GM12878 (cell line): ENCODE measurements at regions not wholly inside any gene's neighbourhood (a gene's known extent, or its start where the extent isn't known, plus 50 kb on each side); places are given as distances from the start of the nearest gene placed in this dataset.

Experiments used
- ATAC-seq: fragments of 200-7000 bp; cut with Tn5 transposase; 3 replicates; pipeline ENCODE4 v1.9.1; 2020; ENCODE audit warnings: mild to moderate bottlenecking, moderate library complexity
- BruUV-seq: library from RNA; stranded (reverse); fragments of 400-500 nt; replicated peaks from 2 replicates; lab custom pipeline; 2021; lab: Mats Ljungman, UMichigan
- CTCF ChIA-PET: fragments of 300-600 bp; sonication (Branson Sonifier 250); formaldehyde crosslinking; extraction: SDS; loops from one replicate; lab custom pipeline; 2021; ENCODE audit warnings: inconsistent platforms; lab: Yijun Ruan, JAX
- POLR2A ChIA-PET: fragments of 350-600 bp; formaldehyde crosslinking; extraction: SDS; loops from one replicate; lab custom pipeline; 2021; ENCODE audit warnings: inconsistent platforms; lab: Charles Lee
- RAD21 ChIA-PET: fragments of 300-600 bp; sonication (Branson Sonifier 250); formaldehyde crosslinking; loops from one replicate; lab custom pipeline; 2023; ENCODE audit warnings: antibody characterized with exemption; ENCODE audit not compliant: unreplicated experiment; lab: Charles Lee
- SMC1A ChIA-PET: fragments of 300-600 bp; sonication (Branson Sonifier 250); formaldehyde crosslinking; loops from one replicate; lab custom pipeline; 2023; ENCODE audit not compliant: unreplicated experiment, uncharacterized antibody; lab: Charles Lee
- DNase-seq: peaks from one replicate; pipeline ENCODE4 v3.0.0-alpha.2; 2011; ENCODE audit warnings: low read depth, low spot score
- FAIRE-seq: peaks from 3 replicates; lab custom pipeline; 2011; peaks lifted over from hg19 to GRCh38; lab: Jason Lieb, UNC
- H2AFZ ChIP-seq: 2 replicates; pipeline ENCODE4 v1.6.0; 2011; ENCODE audit warnings: low read depth, low read length, control low read depth; ENCODE audit not compliant: control insufficient read depth
- H3K27ac ChIP-seq: 2 replicates; pipeline ENCODE4 v1.5.1; 2011; ENCODE audit warnings: control low read depth; ENCODE audit not compliant: control insufficient read depth, insufficient read depth
- H3K27me3 ChIP-seq, 2 experiments: replicated peaks in 1 of 2; 2 replicates each; pipeline versions ENCODE4 v1.6.0 to v1.6.1; 2011; ENCODE audit warnings: low read length in 1 of 2; ENCODE audit not compliant: control insufficient read depth in 2 of 2, insufficient read depth in 2 of 2
- H3K36me3 ChIP-seq, 2 experiments: 2 replicates each; pipeline ENCODE4 v1.5.1; 2011; ENCODE audit warnings: low read length in 1 of 2; ENCODE audit not compliant: control insufficient read depth in 2 of 2, insufficient read depth in 2 of 2
- H3K4me1 ChIP-seq: 2 replicates; pipeline ENCODE4 v1.6.1; 2011; ENCODE audit warnings: mild to moderate bottlenecking, low read length, moderate library complexity, mixed read lengths; ENCODE audit not compliant: control insufficient read depth, insufficient read depth
- H3K4me2 ChIP-seq: 2 replicates; pipeline ENCODE4 v1.6.0; 2011; ENCODE audit warnings: control low read depth; ENCODE audit not compliant: control insufficient read depth, insufficient read depth
- H3K4me3 ChIP-seq: fragments of 200-600 bp; sonication (generic); 2 replicates; pipeline ENCODE4 v1.5.1; 2016
- H3K79me2 ChIP-seq: 2 replicates; pipeline ENCODE4 v1.6.0; 2011; ENCODE audit warnings: low read length; ENCODE audit not compliant: control insufficient read depth, insufficient read depth
- H3K9ac ChIP-seq: 2 replicates; pipeline ENCODE4 v1.8.0; 2011; ENCODE audit warnings: low read length, control low read depth, mixed read lengths; ENCODE audit not compliant: control insufficient read depth, insufficient read depth
- H3K9me3 ChIP-seq: replicated peaks from 3 replicates; pipeline ENCODE4 v1.5.1; 2011; ENCODE audit warnings: mild to moderate bottlenecking, low read length; ENCODE audit not compliant: control insufficient read depth, insufficient read depth
- H4K20me1 ChIP-seq: 2 replicates; pipeline ENCODE4 v1.6.0; 2011; ENCODE audit not compliant: control insufficient read depth, insufficient read depth
- CBX5 ChIP-seq: sonication (generic); IDR thresholded peaks from 2 replicates; pipeline ENCODE4 v1.6.1; 2016; ENCODE audit warnings: low read depth, moderate library complexity, mild to moderate bottlenecking, inconsistent platforms
- IKZF1 ChIP-seq: fragments of 450-650 bp; conservative IDR thresholded peaks from 2 replicates; pipeline ENCODE4 v1.6.1; 2017; ENCODE audit warnings: antibody characterized with exemption, mild to moderate bottlenecking
- RAD21 ChIP-seq: IDR thresholded peaks from 2 replicates; pipeline ENCODE4 v1.6.1; 2011; ENCODE audit warnings: mild to moderate bottlenecking, low read depth, low read length, moderate library complexity; ENCODE audit not compliant: insufficient read depth
- RUNX3 ChIP-seq: IDR thresholded peaks from 2 replicates; pipeline ENCODE4 v1.6.1; 2012; ENCODE audit warnings: low read length, inconsistent platforms
- SMC3 ChIP-seq: IDR thresholded peaks from 2 replicates; pipeline ENCODE4 v1.6.1; 2011; ENCODE audit warnings: low read length, improper control_type of control experiment, borderline replicate concordance
- YY1 ChIP-seq: IDR thresholded peaks from 2 replicates; pipeline ENCODE4 v1.6.1; 2011; ENCODE audit warnings: low read depth, mild to moderate bottlenecking, low read length
- ZNF384 ChIP-seq: IDR thresholded peaks from 2 replicates; pipeline ENCODE4 v1.6.1; 2012; ENCODE audit warnings: low read depth, mild to moderate bottlenecking, low read length, improper control_type of control experiment, borderline replicate concordance
- WGBS: methylation state at CpG from one replicate; pipeline ENCODE4 v1.1.6; 2016; ENCODE audit warnings: low lambda C conversion rate; ENCODE audit not compliant: insufficient replicate concordance, insufficient coverage; ENCODE audit errors: missing lambda C conversion rate; 5-methylcytosine and 5-hydroxymethylcytosine counted together
- in situ Hi-C: fragments of 300-500 bp; cut with MboI; formaldehyde crosslinking; loops from 9 replicates; pipeline ENCODE4 v1.14.3; 2018; ENCODE audit warnings: mixed read lengths
- intact Hi-C: fragments of 100-400 bp; cut with micrococcal nuclease; formaldehyde crosslinking; loops from one replicate; pipeline ENCODE4 v1.14.2; 2022; ENCODE audit not compliant: unreplicated experiment
- TF ChIP-seq, protein P1 (sequence below): fragments of 150-350 bp; IDR thresholded peaks from 2 replicates; pipeline ENCODE4 v1.6.1; 2014; ENCODE audit warnings: mild to moderate bottlenecking, low read depth, low read length
- TF ChIP-seq, protein P2 (sequence below), 3 experiments: IDR thresholded peaks in 2 of 3; conservative IDR thresholded peaks in 1 of 3; 2 replicates each; pipeline ENCODE4 v1.5.1; 2011; ENCODE audit warnings: low read depth in 3 of 3, low read length in 3 of 3, mild to moderate bottlenecking in 3 of 3, control low read depth in 2 of 3, moderate library complexity in 2 of 3, inconsistent platforms in 1 of 3, mixed read lengths in 1 of 3; ENCODE audit not compliant: control insufficient read depth in 2 of 3, insufficient read depth in 1 of 3; ENCODE audit errors: extremely low read depth in 1 of 3

DNA sequence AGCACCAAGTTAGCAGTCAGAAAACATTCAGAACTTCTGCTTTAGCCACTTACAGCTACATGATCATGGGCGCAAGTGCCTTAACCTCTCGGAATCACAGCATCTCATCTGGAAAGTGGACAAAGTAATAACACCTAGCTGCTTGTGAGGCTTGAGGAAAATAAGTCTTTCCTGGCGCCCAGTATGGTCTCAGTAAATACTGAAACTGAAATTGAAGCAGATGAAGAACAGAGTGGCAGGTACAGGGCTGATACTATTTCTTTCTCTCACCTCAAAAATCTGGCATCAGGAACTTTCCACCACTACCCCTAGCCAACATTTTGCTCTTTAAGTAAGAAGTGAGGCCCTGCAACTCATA, 129.7 kb upstream of the FUT8 start (continued):
- TF ChIP-seq, protein P1, sequence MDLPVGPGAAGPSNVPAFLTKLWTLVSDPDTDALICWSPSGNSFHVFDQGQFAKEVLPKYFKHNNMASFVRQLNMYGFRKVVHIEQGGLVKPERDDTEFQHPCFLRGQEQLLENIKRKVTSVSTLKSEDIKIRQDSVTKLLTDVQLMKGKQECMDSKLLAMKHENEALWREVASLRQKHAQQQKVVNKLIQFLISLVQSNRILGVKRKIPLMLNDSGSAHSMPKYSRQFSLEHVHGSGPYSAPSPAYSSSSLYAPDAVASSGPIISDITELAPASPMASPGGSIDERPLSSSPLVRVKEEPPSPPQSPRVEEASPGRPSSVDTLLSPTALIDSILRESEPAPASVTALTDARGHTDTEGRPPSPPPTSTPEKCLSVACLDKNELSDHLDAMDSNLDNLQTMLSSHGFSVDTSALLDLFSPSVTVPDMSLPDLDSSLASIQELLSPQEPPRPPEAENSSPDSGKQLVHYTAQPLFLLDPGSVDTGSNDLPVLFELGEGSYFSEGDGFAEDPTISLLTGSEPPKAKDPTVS: no peak
- TF ChIP-seq CBX5: peak; percentile 24; the same call in 1 of the 2 replicates

DNA sequence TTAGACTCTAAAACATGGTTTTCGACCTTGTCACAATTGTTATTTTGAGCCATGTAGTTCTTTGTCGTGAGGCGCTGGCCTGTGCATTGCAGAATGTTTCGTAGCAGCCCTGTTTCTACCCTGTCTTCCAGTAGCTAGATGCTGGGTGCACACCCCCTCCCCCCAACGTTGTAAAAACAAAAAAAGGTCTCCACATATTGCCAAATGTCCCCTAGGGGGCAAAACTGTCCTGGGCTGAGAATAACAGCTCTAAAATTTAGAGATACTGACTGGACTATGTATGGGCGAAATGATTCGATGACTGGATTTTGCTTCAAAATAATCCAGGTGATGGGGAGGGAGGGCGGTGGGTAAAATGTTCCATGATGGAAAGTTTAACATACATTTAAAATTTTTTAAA, 126.1 kb upstream of the FUT8 start:
- ATAC-seq (peak; percentile 55), DNase-seq (no peak), FAIRE-seq (no peak)
- no peaks in the 10 kb centered on the region for H3K9me3 ChIP-seq
- no peaks in the 10 kb centered on the region for H3K36me3 ChIP-seq
- peaks cover 78% of the 10 kb centered on the region for H3K4me1 ChIP-seq
- in situ Hi-C loops (loop anchor here (10.0 kb wide), 1 partner anchor 122 kb away; no protein-coding TSS in a partner anchor), intact Hi-C loops (loop anchor here (1.0 to 10.0 kb wide), 6 partner anchors 58 to 538 kb away; partner anchors contain the start of gene FNTB)
- CTCF ChIA-PET: interaction anchor here (0.6 to 12.7 kb wide), 23 partner anchors 11 to 619 kb away, joined by 3 to 199 read pairs (median 4); partner anchors contain the start of gene FUT8
- no peak overlapping the region for H3K4me2 ChIP-seq
- SMC1A ChIA-PET: interaction anchor here (0.9 to 12.7 kb wide), 25 partner anchors 10 to 674 kb away, joined by 3 to 203 read pairs (median 4); partner anchors contain the start of gene FUT8
- RAD21 ChIA-PET: interaction anchor here (0.9 to 8.9 kb wide), 27 partner anchors 8 to 538 kb away, joined by 3 to 209 read pairs (median 5); partner anchors contain the start of gene FUT8
- POLR2A ChIA-PET: interaction anchor here (0.9 to 4.8 kb wide), 10 partner anchors 9 to 127 kb away, joined by 3 to 51 read pairs (median 4); partner anchors contain the start of gene FUT8
- H3K27me3 ChIP-seq: no peaks in the 10 kb centered on the region
- WGBS: 40% methylated on average over 8 of the region's 8 CpGs
- H4K20me1 ChIP-seq: no peaks in the 10 kb centered on the region
- H3K4me3 ChIP-seq: no peak overlapping the region
- H3K27ac ChIP-seq: no peak overlapping the region
- H2AFZ ChIP-seq: no peak overlapping the region
- BruUV-seq: no TSS peak
- 0 out of 2 replicates have a peak, but pooled peaks have one; percentile 10 for TF ChIP-seq RUNX3
- peak; percentile 90 for TF ChIP-seq RAD21
- TF ChIP-seq, protein P2, sequence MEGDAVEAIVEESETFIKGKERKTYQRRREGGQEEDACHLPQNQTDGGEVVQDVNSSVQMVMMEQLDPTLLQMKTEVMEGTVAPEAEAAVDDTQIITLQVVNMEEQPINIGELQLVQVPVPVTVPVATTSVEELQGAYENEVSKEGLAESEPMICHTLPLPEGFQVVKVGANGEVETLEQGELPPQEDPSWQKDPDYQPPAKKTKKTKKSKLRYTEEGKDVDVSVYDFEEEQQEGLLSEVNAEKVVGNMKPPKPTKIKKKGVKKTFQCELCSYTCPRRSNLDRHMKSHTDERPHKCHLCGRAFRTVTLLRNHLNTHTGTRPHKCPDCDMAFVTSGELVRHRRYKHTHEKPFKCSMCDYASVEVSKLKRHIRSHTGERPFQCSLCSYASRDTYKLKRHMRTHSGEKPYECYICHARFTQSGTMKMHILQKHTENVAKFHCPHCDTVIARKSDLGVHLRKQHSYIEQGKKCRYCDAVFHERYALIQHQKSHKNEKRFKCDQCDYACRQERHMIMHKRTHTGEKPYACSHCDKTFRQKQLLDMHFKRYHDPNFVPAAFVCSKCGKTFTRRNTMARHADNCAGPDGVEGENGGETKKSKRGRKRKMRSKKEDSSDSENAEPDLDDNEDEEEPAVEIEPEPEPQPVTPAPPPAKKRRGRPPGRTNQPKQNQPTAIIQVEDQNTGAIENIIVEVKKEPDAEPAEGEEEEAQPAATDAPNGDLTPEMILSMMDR (IDR thresholded peaks at IDR 0.05 in 2 of 3, conservative IDR thresholded peaks at IDR 0.05 in 1 of 3; ENCODE audit: control insufficient read depth in 2 of 3, extremely low read depth in 1 of 3, insufficient read depth in 1 of 3, low read depth in 3 of 3, low read length in 3 of 3): peak; percentile 48 to 57 (median 57); a peak in 5 of 6 replicates
- TF ChIP-seq SMC3: peak; percentile 61; the same call in 1 of the 2 replicates
- TF ChIP-seq IKZF1: no peak
- no peak for TF ChIP-seq CBX5
- TF ChIP-seq ZNF384: peak; percentile 45; the same call in 1 of the 2 replicates
- 0 out of 2 replicates have a peak, but pooled peaks have one; percentile 23 for TF ChIP-seq YY1
- H3K79me2 ChIP-seq: peaks cover 28% of the 10 kb centered on the region
- no peak overlapping the region; the same call in 1 of the 2 replicates for H3K9ac ChIP-seq
